ENCODE measurements at regions not wholly inside any gene's neighbourhood (a gene's known extent, or its start where the extent isn't known, plus 50 kb on each side); places are given as distances from the start of the nearest gene placed in this dataset.

GRCh38 chr11:122207921-122208764 lies 92.1 kb upstream of the BLID start:
- DNase-seq (ENCODE audit: low read depth), result no peak
- no peak for TF ChIP-seq CTCF (conservative IDR thresholded peaks at IDR 0.05; ENCODE audit: low read depth, low read length)
- no peak overlapping the region for H3K4me3 ChIP-seq (ENCODE audit: low read length)

- no peak for DNase-seq (ENCODE audit: low read depth)
- no peak for TF ChIP-seq CTCF (conservative IDR thresholded peaks at IDR 0.05; ENCODE audit: low read depth, low read length)
- H3K4me3 ChIP-seq (ENCODE audit: low read length), result no peak overlapping the region
Observed at GRCh38 chr11:122207505-122207904, 91.5 kb upstream of the BLID start.

GRCh38 chr11:122205036-122205435 lies 89.0 kb upstream of the BLID start:
- no peak for TF ChIP-seq CTCF (conservative IDR thresholded peaks at IDR 0.05; ENCODE audit: low read depth, low read length)
- no peak overlapping the region for H3K4me3 ChIP-seq (ENCODE audit: low read length)
- DNase-seq (ENCODE audit: low read depth), result no peak

- no peak for DNase-seq (ENCODE audit: low read depth)
- H3K4me3 ChIP-seq (ENCODE audit: low read length), result no peak overlapping the region
- no peak for TF ChIP-seq CTCF (conservative IDR thresholded peaks at IDR 0.05; ENCODE audit: low read depth, low read length)
Observed at GRCh38 chr11:122204206-122204605, 88.2 kb upstream of the BLID start.

- peak; percentile 100 for TF ChIP-seq CTCF (conservative IDR thresholded peaks at IDR 0.05; ENCODE audit: low read depth, low read length)
- peak overlapping the region; percentile 52 for H3K4me3 ChIP-seq (ENCODE audit: low read length)
- no peak for DNase-seq (ENCODE audit: low read depth)
Observed at GRCh38 chr11:122202951-122203456, 87.0 kb upstream of the BLID start.

GRCh38 chr11:122202161-122202950 lies 86.3 kb upstream of the BLID start:
- no peak for TF ChIP-seq CTCF (conservative IDR thresholded peaks at IDR 0.05; ENCODE audit: low read depth, low read length)
- H3K4me3 ChIP-seq (ENCODE audit: low read length), result peak overlapping the region; percentile 52
- no peak for DNase-seq (ENCODE audit: low read depth)

Data from retinal pigment epithelial cell (primary cell).